Thoracic aorta (tissue), 2 donors: ENCODE measurements at regions not wholly inside any gene's neighbourhood (a gene's known extent, or its start where the extent isn't known, plus 50 kb on each side); places are given as distances from the start of the nearest gene placed in this dataset.

Source experiments
- ATAC-seq: fragments of 150-250 bp; one replicate; pipeline ENCODE4 v1.8.0; 2017; ENCODE audit warnings: low read depth; ENCODE audit not compliant: insufficient number of reproducible peaks, low FRiP score
- DNase-seq: peaks from one replicate; pipeline ENCODE4 v3.0.0-alpha.2; 2020; ENCODE audit warnings: low spot score
- H3K27ac ChIP-seq, 2 donors: fragments of 200-600 bp; sonication (generic); 1 replicate in 1 of 2; 2 replicates in 1 of 2; pipeline ENCODE4 v1.5.1; 2016; ENCODE audit warnings: mild to moderate bottlenecking in 2 of 2, moderate library complexity in 2 of 2
- H3K27me3 ChIP-seq: fragments of 200-600 bp; sonication (generic); replicated peaks from 2 replicates; pipeline ENCODE4 v1.6.0; 2016; ENCODE audit warnings: mild to moderate bottlenecking; ENCODE audit not compliant: insufficient read depth
- H3K36me3 ChIP-seq: fragments of 200-600 bp; sonication (generic); one replicate; pipeline ENCODE4 v1.5.1; 2016
- H3K4me1 ChIP-seq, 2 donors: fragments of 200-600 bp; sonication (generic); 1 replicate in 1 of 2; 2 replicates in 1 of 2; pipeline versions ENCODE4 v1.5.1 to v1.6.0; 2016; ENCODE audit warnings: low read depth in 2 of 2, mild to moderate bottlenecking in 1 of 2; ENCODE audit not compliant: control insufficient read depth in 1 of 2
- H3K4me3 ChIP-seq: fragments of 200-600 bp; sonication (generic); 2 replicates; pipeline ENCODE4 v1.5.1; 2016; ENCODE audit warnings: mild to moderate bottlenecking
- H3K9me3 ChIP-seq: fragments of 200-600 bp; sonication (generic); 2 replicates; pipeline ENCODE4 v1.5.1; 2016
- TF ChIP-seq, protein P1 (sequence below): fragments of 200-600 bp; sonication (generic); IDR thresholded peaks from one replicate; pipeline ENCODE4 v1.5.1; 2019; ENCODE audit warnings: antibody characterized with exemption

- no peaks in the 10 kb centered on the region for H3K9me3 ChIP-seq
- TF ChIP-seq, protein P1, sequence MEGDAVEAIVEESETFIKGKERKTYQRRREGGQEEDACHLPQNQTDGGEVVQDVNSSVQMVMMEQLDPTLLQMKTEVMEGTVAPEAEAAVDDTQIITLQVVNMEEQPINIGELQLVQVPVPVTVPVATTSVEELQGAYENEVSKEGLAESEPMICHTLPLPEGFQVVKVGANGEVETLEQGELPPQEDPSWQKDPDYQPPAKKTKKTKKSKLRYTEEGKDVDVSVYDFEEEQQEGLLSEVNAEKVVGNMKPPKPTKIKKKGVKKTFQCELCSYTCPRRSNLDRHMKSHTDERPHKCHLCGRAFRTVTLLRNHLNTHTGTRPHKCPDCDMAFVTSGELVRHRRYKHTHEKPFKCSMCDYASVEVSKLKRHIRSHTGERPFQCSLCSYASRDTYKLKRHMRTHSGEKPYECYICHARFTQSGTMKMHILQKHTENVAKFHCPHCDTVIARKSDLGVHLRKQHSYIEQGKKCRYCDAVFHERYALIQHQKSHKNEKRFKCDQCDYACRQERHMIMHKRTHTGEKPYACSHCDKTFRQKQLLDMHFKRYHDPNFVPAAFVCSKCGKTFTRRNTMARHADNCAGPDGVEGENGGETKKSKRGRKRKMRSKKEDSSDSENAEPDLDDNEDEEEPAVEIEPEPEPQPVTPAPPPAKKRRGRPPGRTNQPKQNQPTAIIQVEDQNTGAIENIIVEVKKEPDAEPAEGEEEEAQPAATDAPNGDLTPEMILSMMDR = no peak
- no peak for DNase-seq
- H3K36me3 ChIP-seq = no peaks in the 10 kb centered on the region
- no peak overlapping the region for H3K27ac ChIP-seq
- H3K4me3 ChIP-seq = no peak overlapping the region
- ATAC-seq = no peak
- H3K27me3 ChIP-seq = no peaks in the 10 kb centered on the region
- no peaks in the 10 kb centered on the region for H3K4me1 ChIP-seq
These were observed 69.8 kb downstream of the CD83 start for GRCh38 chr6:14187406-14187805.

- H3K27me3 ChIP-seq = no peaks in the 10 kb centered on the region
- H3K27ac ChIP-seq = no peak overlapping the region
- DNase-seq (no peak), ATAC-seq (no peak)
- H3K36me3 ChIP-seq = no peaks in the 10 kb centered on the region
- no peaks in the 10 kb centered on the region for H3K4me1 ChIP-seq
- H3K9me3 ChIP-seq = no peaks in the 10 kb centered on the region
- TF ChIP-seq, protein P1 = no peak
- H3K4me3 ChIP-seq = no peak overlapping the region
These were observed 71.5 kb downstream of the CD83 start for GRCh38 chr6:14189074-14189473.

- ATAC-seq = no peak
- H3K27me3 ChIP-seq = no peaks in the 10 kb centered on the region
- TF ChIP-seq, protein P1 = no peak
These were observed 72.8 kb downstream of the CD83 start for GRCh38 chr6:14190191-14190928.

GRCh38 chr6:14190929-14191224 is 73.3 kb downstream of the CD83 start:
- H3K4me1 ChIP-seq = no peaks in the 10 kb centered on the region
- ATAC-seq (no peak), DNase-seq (no peak)
- no peak overlapping the region for H3K4me3 ChIP-seq
- H3K36me3 ChIP-seq = no peaks in the 10 kb centered on the region
- no peak overlapping the region for H3K27ac ChIP-seq
- no peaks in the 10 kb centered on the region for H3K27me3 ChIP-seq
- no peaks in the 10 kb centered on the region for H3K9me3 ChIP-seq
- TF ChIP-seq, protein P1 = no peak

More at GRCh38 chr6:14190191-14190928, 72.8 kb downstream of the CD83 start:
- H3K4me3 ChIP-seq = no peak overlapping the region
- no peak for DNase-seq
- H3K36me3 ChIP-seq = no peaks in the 10 kb centered on the region
- no peak overlapping the region for H3K27ac ChIP-seq
- H3K9me3 ChIP-seq = no peaks in the 10 kb centered on the region
- H3K4me1 ChIP-seq = no peaks in the 10 kb centered on the region

- Histone ChIP-seq H3K36me3 (no peaks in the 10 kb centered on the region), H3K9me3 (no peaks in the 10 kb centered on the region), H3K27ac (no peak overlapping the region), H3K4me3 (no peak overlapping the region), H3K4me1 (no peaks in the 10 kb centered on the region), H3K27me3 (no peaks in the 10 kb centered on the region)
- TF ChIP-seq, protein P1 = no peak
- no peak for DNase-seq
- no peak for ATAC-seq
These were observed 74.2 kb downstream of the CD83 start for GRCh38 chr6:14191761-14192160.
